CD4-positive, alpha-beta T cell treated with Interleukin-6 at 100 ng/mL for 8 hours (primary cell): ENCODE measurements at regions not wholly inside any gene's neighbourhood (a gene's known extent, or its start where the extent isn't known, plus 50 kb on each side); places are given as distances from the start of the nearest gene placed in this dataset.

Experiments
- DNase-seq: peaks from one replicate; pipeline ENCODE4 v3.0.0-alpha.2; 2020; ENCODE audit warnings: mixed read lengths, low spot score

DNA sequence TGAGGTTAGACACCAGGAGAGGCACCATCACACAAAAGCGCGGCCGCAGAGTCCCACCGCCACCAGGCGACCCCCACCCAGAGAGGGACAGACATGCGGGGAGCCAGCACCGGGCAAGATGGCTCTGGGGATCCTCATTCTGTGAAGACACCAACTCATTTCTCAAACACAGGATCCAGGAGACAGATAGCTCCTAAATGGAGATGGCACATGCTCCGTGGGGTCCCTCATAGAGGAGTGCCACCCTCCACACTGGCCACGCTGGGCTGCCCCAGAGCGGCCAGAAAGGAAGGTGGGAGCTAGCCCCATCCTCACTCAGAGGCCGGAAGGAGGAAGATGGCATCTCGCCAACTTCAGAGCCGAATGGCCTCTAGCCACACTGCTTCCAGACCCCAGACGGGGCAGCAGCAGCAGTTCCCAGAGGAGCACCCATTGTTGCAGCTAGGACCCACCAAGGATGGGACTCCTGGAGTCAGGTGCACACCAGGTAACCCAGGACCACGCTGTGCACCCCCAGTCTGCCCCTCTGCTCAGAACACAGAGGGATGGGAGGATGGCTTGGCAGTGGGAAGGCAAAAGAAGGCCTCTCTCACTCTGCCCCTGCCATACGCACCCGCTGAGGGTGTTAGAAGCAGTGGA is 78.6 kb downstream of the ZIC5 start:
- no peak for DNase-seq

DNA sequence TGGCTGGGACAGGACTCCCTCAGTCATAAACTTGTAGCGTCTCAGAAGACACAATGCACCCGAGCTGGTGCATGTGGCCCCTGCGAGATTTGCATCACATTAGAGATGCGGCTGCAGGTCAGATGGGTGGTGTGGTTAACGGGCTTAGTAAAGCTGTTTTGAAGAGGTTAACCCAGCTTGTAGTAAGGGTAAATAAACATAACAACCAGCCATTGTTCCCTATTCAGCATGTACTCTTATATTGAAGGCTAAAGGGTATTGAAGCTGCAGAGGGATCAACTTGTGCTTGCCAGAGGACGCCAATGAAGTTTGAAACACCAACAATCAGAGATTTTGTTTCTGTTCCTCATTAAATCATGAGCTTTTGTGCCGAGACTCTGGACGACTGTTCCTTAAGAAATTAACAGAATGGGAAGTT is 79.4 kb downstream of the ZIC5 start:
- DNase-seq = no peak

DNA sequence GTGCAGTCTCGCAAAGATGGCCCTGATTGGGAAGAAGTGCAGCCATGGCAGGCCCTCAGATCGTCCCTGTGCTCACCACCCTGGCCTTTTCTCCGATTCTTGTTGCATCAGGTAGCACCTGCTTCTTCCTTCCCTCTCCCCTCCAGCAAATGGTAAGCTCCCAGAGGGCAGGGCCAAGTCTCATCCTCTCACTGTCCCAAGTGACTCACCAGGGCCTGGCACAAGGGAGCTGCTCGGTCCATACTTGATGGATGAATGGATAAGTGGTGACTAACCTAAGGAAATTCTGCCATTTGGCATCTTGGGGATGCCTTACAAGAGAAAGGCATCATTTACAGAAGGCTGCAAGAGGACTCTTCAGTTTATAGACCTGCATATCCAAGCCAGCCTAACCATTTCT is 84.9 kb downstream of the ZIC5 start:
- DNase-seq = no peak

DNA sequence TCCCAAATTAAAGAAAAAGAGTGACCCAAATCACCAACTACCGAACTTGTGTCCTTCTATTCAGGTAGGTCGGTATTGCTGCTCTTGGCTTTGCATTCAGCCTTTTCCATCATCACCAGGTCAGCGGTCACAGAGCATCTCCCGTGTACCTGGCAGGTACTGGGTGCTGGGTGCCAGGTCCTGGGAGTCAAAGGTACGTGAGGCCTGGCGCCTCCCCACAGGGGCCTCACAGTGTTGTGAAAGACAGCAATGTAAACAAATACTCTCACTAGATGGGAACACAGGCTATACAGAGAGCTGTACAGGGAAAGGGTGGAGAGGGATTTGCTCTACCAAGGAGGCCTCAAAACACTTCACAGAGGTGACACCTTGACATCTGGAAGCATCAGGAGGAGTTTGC is 86.7 kb downstream of the ZIC5 start:
- no peak for DNase-seq

DNA sequence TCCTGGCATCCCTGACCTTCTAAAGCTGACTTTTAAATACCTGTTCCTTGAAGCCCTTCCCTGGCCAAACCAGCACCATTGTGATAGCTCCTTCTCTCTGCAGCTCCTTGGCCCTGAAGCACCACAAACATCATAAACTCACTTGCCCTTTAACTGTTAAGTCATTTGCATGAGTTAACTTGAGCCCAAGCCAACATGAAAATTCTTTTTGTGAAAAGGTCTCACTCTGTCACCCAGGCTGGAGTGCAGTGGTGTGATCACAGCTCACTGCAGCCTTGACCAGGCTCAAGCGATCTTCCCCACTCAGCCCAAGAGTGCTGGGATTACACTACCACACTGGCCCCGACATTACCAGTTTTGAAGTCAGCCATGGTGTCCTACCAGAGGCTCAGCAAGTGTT is 87.8 kb downstream of the ZIC5 start:
- DNase-seq = no peak

DNA sequence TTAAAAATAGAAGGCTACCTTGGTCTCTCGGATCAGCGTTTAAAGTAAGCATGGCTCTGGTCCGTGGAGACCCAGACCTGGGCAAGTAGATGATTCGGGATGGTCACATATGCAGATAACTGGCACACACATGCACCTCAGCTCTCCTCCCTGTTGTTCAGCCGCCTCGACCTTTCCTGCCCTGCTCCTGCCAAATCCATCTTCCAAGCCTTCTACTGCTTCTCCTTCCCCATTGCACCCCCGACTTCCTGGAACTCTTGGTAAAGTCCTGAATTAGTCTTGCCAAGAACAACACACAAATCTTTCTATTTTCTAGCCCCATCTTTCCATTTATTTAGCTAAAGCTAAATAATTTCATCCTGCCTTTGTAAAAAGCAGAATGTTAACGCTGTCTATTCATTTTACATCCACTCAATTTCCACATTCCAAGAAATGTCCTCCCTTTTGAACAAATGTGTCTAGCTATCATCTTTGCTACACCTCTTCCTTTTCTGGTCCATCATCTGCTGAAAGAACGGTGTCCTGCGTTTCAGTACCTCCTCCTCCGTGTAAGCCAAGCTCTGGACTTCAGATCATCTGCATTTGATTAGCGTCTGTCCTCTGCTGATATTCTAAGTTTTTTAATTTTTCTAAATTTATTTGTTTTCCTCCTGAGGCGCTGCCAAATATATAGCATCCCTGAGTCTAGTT is 92.5 kb downstream of the ZIC5 start:
- no peak for DNase-seq

DNA sequence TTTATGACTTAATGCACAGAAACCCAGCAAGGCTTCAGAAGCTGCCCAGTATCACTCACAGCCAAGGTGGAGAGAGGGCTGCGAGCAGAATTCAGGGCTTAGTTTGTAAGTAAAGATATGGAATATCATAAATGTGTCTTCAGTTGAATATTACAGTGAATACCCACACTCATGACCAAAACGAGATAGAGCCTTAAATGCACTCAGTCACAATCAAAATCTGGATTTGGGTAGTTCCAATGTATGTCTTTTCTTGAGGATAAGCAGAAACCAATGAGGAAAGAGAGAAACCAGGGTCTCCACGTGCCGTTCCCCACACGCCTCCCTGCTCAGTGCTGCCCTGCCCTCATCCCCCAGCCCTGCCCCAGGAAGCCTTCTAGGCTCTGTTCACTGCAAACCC is 94.9 kb downstream of the ZIC5 start:
- no peak for DNase-seq

DNA sequence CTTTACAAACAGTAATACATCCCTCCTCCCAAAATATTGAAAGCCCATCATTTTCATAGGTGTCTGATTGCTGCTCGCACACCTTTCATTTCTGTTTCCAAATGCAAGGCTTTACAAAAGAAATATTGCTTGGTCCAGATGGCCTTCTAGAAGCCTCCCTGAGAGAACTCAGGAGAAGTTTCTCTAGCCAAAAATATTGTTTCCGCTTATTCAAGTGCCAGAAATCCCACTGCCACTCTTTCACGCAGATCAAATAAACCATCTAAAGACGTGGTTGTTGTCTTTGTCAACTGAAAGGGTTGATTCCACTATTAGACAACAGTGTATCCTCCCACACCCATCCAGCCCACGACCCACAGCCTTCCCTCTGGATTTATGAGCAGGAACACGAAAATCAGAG is 96.2 kb downstream of the ZIC5 start:
- DNase-seq = no peak

DNA sequence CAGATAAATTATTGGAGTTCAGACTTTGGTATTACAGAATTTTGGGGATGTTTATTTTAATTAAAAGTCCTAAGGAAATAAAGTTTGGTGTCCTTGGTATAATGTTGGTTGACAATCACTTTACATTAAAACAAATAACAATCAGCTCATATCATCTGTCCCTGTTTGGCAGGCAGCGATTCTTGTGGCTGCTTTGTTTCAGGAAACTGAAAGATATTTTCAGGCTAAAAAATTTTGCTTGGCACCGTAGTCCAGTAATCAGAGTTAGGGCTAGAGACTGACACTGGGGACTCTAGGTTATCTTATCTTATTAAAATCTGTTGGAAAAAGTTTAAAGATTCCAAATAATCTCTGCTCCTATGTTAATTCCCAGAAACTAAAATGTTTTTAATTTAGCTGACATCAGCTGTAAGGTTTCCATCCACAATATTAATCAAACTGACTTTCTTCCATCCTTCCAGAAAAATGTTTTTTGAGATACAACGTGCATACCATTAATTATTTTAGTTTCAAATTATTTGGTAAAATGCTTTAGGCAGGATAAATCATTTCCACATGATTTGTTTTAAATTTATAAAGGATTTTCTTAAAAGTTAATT is 97.6 kb downstream of the ZIC5 start:
- DNase-seq = no peak

DNA sequence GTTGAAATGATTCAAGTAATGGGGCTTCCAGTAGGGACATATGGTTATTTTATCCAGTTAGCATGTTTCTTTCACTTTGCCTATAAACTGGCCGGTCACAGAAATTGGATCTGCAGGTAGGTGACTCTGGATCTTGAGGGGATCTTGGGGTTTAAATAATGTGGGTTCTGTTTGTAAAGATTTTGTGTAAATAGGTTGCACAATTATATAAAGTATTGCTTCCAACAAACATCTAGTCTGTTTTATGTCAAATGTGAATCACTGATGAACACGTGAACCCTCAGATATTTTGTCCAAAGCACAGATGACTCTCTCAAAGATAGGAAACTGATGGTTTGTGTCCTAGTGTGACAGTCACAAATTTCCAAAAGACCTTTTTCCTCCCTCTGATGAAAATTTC is 98.4 kb downstream of the ZIC5 start:
- no peak for DNase-seq

DNA sequence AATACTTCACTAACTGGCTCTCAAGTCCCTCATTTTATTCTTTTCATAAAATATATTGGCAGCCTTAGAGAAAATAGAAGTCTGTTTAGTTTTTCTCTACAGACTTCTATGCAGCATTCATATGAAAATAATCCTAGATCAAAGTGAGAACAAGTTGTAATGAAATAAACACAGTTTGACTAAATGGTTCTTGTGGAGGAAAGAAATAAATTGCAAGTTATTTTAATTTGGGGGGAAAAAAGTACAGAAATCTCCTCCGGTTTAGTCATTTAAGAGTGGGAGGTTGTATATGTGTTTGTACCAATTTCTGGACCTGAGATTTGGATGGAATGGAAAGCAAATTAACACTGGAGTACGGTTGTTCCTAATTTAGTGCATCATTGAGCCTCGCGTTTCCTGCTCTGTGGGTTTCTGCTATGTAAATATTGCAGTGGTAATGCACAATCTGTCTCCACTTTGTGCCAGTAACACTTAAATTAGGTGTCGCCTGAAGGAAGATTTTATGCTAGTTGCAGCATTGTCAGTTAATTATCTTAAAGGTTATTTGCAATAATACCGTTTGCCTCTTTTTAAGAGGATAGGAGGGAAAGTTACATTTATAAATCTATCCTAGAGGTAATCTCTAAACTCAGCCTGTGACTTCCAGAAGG is 100.2 kb downstream of the ZIC5 start:
- no peak for DNase-seq

DNA sequence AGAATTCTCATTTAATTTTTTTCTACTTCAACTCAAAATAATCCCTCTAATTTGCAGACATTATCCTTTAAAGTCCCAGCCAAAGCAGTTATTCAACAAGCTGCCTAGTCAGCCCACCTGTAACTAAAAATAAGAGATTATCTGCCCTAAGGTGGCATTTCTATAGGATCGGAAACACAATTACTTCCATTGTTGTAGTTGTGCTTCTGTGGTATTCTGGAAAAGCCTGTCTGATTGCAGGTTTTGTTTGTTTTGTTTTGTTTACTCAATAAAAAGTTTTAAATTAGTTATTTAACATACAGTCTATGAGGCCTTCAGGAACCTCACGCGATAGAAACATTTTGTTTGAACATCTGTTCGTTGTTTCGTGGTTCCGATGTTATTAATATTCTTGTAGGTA is 101.0 kb downstream of the ZIC5 start:
- no peak for DNase-seq

DNA sequence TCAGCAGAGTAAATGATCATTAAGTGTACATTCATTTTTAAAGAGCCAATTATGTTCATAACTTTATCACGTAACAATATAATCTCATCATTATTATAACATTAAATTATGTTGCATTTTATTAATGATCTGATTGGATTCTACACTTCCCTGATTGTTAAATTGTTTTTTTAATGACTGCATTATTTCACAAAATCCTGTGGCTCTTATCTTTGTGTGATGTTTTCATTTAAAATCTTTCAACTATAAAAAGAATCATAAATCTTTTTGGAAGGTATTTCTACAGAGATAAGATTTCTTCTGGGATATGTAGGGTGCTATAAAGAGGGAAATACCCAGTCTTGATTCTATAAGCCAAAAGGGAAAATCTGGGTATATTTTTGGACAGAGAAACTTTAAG is 101.7 kb downstream of the ZIC5 start:
- DNase-seq = no peak

DNA sequence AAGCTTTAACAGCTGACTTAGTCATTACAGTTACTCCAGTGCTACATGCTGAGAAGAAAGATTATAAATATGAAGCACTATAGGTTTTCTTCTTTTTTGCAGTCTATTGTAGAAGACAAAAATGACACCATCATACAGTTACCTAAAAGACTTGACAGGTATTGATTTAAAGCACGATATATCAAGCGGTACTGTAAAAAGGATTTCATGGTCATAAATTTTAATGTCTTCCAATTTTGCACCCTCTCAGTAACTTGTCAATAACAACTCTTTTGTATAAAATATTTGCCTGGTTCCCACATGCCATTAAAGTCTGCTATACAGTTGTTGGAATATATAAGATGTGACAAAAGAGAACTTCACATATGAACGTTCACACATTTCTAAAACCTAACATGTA is 102.8 kb downstream of the ZIC5 start:
- DNase-seq = no peak

DNA sequence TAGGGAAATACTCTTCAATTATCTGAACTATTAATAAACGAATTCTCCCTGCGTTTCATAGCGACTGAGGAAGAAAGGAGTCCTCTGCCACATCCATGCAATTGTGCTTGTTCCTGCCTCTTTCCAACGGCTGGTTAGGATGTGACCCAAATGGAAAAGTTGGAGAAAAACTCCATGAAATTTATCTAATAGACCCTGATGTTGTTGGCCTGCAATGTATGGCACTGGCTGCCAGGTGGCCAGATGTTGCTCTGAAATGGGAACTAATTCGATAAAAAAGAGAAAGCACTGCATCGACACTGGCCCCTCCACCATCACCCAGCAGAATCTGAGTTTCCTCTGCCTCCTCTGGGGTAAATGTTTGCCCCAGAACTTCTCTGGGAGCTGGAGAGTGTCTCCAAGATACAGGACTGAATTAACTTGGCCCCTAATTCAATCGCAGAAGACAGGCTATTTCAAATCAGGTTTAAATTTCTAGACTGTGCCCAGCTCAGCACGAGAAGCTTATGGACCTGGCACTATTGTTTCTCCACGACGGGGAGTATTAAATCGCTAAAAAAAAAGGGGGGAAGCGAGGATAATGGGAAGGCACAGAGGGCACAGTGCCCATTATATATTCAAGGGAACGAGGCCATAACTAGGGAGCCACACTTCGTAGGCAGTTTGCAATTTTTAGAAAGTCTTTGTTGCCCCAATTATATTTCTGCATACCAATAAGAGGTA is 103.9 kb downstream of the ZIC5 start:
- no peak for DNase-seq

DNA sequence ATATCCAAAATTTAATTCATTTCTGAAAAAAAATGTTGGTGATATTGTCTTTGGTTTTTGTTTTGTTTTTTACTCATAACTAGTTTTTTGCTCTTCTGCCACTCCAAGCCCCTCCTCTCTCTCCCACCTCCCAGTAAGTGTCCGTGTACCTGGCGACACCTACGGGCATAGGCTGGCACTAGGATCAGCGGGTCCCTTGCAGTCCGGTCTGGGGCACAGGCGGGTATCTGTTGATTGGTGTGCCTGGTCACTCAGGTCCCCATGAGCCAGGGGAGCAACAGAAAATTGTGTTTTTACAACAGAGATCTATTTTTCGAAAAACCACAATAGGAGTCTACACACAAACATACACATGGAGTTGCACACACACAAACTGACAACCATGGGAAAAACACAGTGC is 104.8 kb downstream of the ZIC5 start:
- DNase-seq = no peak

DNA sequence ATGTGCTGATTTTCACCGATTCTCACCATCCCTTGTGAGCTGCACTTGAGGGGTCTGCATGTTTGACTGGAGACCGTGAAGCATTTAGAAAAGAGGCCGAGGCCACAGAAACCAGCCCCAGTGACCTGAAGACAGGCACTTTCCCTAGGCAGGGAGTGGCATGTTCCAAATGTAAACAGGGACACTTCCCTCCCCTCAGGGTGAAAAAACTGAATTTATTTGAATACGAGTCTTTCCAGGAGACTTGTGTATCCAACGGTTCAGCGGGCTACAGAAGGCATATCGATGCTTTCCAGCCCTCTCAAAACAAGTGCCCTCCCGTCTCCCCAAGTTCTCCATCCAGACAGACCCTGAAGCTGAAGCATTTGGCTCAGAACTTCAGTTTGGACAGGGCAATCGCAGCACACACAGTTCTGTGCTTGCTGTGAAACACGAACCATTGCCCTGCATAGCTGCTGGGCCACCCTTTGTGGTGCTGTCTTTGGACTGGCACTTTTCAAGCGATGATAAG is 106.1 kb downstream of the ZIC5 start:
- no peak for DNase-seq

DNA sequence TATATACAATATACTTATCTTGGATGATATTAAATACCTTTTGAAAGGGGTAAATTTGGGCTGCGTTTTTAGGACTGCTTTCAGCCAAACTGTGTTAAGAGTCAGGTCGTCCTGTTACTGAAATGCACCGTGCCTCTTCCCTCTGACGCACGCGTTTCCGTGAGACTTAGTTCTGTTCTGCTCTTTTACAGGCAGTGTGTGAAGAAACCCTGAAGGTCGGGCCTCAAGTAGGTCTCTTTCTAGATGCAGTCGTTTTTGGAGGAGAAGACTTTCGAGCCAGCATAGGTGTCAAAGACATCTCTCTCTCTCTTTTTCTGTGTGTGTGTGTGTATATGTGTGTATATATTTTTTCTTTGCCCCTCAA is 107.0 kb downstream of the ZIC5 start:
- no peak for DNase-seq

DNA sequence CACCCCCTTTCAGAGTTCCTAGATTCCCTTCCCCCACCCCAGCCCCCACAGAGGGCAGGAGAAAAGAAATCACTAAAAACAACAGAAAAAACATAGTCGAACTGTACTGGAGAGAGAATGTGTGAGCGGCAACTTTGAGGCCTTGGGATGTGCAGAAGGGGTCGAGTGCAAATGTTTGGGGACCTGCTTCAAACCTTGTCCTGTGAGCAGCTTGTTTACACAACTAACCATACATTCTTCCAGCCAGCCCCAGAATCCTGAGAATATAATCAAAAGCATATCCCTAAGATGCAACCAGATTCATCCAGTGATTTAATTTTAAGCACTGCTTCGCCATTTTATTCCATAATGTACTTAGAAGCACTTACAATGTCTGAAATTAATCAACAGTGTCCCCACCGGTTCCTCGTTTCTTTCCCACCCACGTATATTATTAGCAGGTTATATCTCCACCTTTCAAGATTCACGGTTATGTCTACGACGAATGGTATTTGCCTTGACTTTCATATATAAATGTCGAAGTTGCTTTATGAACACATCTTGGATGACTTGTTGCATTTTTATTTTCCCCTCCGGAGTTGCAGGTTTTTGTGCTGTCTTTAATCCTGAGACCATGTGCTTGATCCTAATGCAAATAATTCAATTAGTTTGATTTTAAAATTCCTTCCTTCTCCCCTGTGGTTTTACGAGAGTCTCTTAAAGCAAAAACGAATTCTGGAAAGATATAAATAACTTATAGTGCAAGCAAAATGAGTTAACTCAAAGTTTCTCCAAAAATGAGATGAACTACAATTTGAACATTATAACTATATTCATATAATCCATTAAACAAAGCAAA is 107.6 kb downstream of the ZIC5 start:
- DNase-seq = no peak

DNA sequence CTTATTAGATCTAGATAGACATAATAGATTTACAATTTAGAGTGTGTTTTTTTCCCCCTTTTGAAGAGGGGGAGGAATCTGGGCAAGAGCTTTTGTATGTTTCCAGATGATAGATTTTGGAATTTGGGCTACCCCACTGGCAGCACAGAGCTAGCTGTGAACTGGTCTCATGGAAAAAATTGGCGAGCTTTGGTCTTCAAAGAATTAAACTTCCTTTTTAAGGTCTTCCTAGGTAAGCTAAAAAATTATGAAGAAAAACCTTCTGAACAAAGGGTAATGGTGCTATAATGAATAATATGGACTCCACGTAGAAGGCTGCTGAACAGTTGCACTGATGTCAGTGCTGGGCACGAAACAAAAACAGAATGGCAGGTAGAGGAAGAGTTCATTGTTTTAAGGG is 109.3 kb downstream of the ZIC5 start:
- no peak for DNase-seq

DNA sequence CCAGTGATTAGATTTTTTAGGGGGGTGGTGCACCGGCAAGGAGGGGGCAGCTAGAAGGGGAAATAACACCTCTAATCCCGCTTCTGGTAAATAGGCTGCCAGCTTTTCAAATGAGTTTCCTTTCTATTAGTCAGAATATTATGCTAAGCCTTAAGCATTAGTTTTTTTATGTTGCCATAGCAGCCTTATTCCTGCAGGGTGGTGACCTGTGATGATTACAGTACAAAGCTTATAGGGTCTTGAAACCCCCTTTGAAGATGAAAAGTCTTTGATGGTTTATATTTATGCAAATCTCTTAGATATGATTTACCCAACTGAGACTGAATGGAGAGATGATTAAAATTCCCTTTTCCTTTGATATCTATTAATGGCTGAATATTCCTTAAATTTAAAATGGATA is 109.8 kb downstream of the ZIC5 start:
- DNase-seq = no peak

DNA sequence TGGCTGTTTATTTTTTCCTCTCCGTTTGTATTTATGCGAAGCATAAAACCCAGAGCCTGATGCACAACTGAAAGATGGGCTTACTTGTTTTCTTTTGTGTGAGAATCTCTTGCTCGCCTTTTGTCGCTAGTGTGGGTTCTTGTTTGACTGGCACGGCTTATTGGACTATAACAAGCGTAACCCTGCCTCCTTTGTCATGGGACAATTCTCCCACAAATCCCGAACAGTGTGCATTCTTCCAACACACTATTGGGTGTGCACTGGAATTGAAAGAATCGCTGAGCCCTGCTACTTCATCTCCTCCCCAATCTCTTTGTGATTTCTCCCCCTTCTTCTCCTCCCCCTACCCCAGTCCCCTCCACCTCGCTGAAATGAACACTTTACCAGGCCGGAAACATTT is 110.8 kb downstream of the ZIC5 start:
- DNase-seq = no peak
